IPS DF 19.7 (cell line): ENCODE measurements at regions not wholly inside any gene's neighbourhood (a gene's known extent, or its start where the extent isn't known, plus 50 kb on each side); places are given as distances from the start of the nearest gene placed in this dataset.
"Not testable (repeated sequence)": the region's sequence is repeated elsewhere in the genome, so short reads cannot be mapped to it uniquely, and the experiment has no call there.

Source experiments
- DNase-seq: peaks from one replicate; pipeline ENCODE4 v3.0.0-alpha.2; 2013; ENCODE audit warnings: low read depth, low spot score

- no peak for DNase-seq
Measured at GRCh38 chr1:102821707-102822106, 286.6 kb downstream of the COL11A1 start.

GRCh38 chr1:102800406-102800805 is 307.9 kb downstream of the COL11A1 start:
- no peak for DNase-seq

GRCh38 chr1:102799496-102799895 is 308.8 kb downstream of the COL11A1 start:
- no peak for DNase-seq

- DNase-seq = no peak
Measured at GRCh38 chr1:102798718-102799117, 309.6 kb downstream of the COL11A1 start.

- DNase-seq = no peak
Measured at GRCh38 chr1:102796429-102796828, 311.9 kb downstream of the COL11A1 start.

GRCh38 chr1:102790997-102791396 is 317.3 kb downstream of the COL11A1 start:
- no peak for DNase-seq

GRCh38 chr1:102789951-102790350 is 318.4 kb downstream of the COL11A1 start:
- DNase-seq = not testable (repeated sequence)

GRCh38 chr1:102783487-102783886 is 324.8 kb downstream of the COL11A1 start:
- no peak for DNase-seq

GRCh38 chr1:102782144-102782543 is 326.2 kb downstream of the COL11A1 start:
- no peak for DNase-seq

GRCh38 chr1:102776071-102776470 is 332.3 kb downstream of the COL11A1 start:
- peak; percentile 57 for DNase-seq

- no peak for DNase-seq
Measured at GRCh38 chr1:102772831-102773230, 335.5 kb downstream of the COL11A1 start.

- no peak for DNase-seq
Measured at GRCh38 chr1:102758418-102758817, 349.9 kb downstream of the COL11A1 start.

- no peak for DNase-seq
Measured at GRCh38 chr1:102757363-102757762, 351.0 kb downstream of the COL11A1 start.

GRCh38 chr1:102751111-102751510 is 357.2 kb downstream of the COL11A1 start:
- DNase-seq = no peak

- no peak for DNase-seq
Measured at GRCh38 chr1:102742426-102742825, 365.9 kb downstream of the COL11A1 start.

- no peak for DNase-seq
Measured at GRCh38 chr1:102733491-102734236, 374.7 kb downstream of the COL11A1 start.

GRCh38 chr1:102732927-102733326 is 375.4 kb downstream of the COL11A1 start:
- DNase-seq = no peak

- no peak for DNase-seq
Measured at GRCh38 chr1:102726417-102726816, 381.9 kb downstream of the COL11A1 start.

- no peak for DNase-seq
Measured at GRCh38 chr1:102724741-102725140, 383.6 kb downstream of the COL11A1 start.

- DNase-seq = no peak
Measured at GRCh38 chr1:102715150-102715549, 393.2 kb downstream of the COL11A1 start.

GRCh38 chr1:102699524-102699923 is 408.8 kb downstream of the COL11A1 start:
- no peak for DNase-seq

GRCh38 chr1:102693345-102693744 is 415.0 kb downstream of the COL11A1 start:
- DNase-seq = no peak

GRCh38 chr1:102691592-102692090 is 416.7 kb downstream of the COL11A1 start:
- no peak for DNase-seq

- no peak for DNase-seq
Measured at GRCh38 chr1:102687383-102687782, 420.9 kb downstream of the COL11A1 start.
